ENCODE measurements at regions not wholly inside any gene's neighbourhood (a gene's known extent, or its start where the extent isn't known, plus 50 kb on each side); places are given as distances from the start of the nearest gene placed in this dataset.

DNA sequence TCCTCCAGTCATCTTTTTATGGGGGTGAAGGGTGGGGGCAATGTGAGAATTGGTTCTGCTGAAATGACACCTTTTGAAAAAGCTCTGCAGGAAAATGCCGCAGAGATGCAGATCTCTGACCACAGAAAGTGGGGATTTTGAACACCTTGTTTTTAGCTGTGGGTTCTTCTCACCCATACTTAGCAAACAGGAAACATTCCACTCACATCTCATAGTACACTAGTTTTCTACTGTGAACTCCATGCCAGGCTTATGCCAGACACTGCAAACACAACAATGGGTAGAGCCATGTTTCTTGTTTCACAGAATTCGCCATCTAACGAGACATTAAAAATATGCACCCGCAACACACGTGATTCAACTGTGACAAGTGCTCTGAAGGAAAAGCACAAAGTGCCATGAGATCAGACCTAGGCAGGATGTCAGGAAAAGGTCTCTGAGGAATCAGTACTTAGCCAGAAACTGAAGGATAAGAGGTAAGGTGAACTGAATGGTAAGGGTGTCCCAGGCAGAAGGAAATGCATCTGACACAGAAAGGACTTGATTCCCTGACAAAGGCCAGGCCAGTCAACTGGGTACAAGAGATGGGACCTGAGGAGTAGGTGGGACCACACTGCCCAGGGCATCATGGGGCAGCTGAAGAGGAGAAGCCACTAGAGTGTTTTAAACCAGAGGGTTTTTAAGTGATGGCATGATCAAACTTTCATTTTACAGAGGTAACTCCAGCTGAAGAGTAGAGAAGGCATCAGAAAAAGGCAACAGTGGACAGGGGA is 83.8 kb upstream of the JAK1 start:
- ATAC-seq (ENCODE audit: insufficient read depth, low read depth) (no peak), DNase-seq (no peak)
- no peak overlapping the region for H3K27ac ChIP-seq (ENCODE audit: low read length)
- H4K20me1 ChIP-seq (ENCODE audit: insufficient read depth, low read length): no peaks in the 10 kb centered on the region
- no peaks in the 10 kb centered on the region for H3K79me2 ChIP-seq (ENCODE audit: insufficient read depth, low read length)
- H3K4me1 ChIP-seq (ENCODE audit: insufficient read depth, low read length): no peaks in the 10 kb centered on the region
- H2AFZ ChIP-seq (ENCODE audit: low read depth, low read length): no peak overlapping the region
- H3K4me2 ChIP-seq (ENCODE audit: insufficient read depth, low read length): no peak overlapping the region
- peaks cover 3% of the 10 kb centered on the region; the same call in 1 of the 2 replicates for H3K36me3 ChIP-seq (ENCODE audit: insufficient read depth, low read length)
- no peak overlapping the region for H3K9ac ChIP-seq (ENCODE audit: low read depth, low read length)
- no peaks in the 10 kb centered on the region for H3K9me3 ChIP-seq (ENCODE audit: insufficient read depth, low read length, severe bottlenecking)
- H3K4me3 ChIP-seq (ENCODE audit: low read depth in 1 of 2, low read length in 2 of 2): no peak overlapping the region
- TF ChIP-seq, protein P1, sequence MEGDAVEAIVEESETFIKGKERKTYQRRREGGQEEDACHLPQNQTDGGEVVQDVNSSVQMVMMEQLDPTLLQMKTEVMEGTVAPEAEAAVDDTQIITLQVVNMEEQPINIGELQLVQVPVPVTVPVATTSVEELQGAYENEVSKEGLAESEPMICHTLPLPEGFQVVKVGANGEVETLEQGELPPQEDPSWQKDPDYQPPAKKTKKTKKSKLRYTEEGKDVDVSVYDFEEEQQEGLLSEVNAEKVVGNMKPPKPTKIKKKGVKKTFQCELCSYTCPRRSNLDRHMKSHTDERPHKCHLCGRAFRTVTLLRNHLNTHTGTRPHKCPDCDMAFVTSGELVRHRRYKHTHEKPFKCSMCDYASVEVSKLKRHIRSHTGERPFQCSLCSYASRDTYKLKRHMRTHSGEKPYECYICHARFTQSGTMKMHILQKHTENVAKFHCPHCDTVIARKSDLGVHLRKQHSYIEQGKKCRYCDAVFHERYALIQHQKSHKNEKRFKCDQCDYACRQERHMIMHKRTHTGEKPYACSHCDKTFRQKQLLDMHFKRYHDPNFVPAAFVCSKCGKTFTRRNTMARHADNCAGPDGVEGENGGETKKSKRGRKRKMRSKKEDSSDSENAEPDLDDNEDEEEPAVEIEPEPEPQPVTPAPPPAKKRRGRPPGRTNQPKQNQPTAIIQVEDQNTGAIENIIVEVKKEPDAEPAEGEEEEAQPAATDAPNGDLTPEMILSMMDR (IDR thresholded peaks at IDR 0.05; ENCODE audit: borderline replicate concordance, extremely low read depth, low read length, poor library complexity, severe bottlenecking): no peak
- TF ChIP-seq EZH2 (IDR thresholded peaks at IDR 0.05; ENCODE audit: borderline replicate concordance, low read depth, low read length, severe bottlenecking): no peak
- no peaks in the 10 kb centered on the region for H3K27me3 ChIP-seq (ENCODE audit: insufficient read depth, low read length, poor library complexity)

DNA sequence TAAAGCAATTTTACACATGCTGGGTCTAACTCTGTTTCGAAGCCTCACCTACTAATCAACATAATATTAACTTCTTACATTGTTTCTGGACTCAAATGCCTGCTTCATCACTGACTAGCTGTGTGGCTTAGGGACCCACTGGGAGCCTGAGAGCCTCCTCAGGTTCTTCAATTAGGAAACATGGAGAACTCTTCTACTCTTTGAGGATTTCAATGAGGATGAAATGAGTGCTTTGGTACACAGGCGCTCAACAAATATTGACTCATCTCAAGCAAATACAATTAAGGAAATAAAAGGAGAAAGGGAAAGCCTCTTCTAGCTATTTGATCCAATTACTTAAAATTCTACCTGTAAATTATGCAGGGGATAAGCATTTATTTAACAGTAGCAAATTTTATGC is 84.4 kb upstream of the JAK1 start:
- Histone ChIP-seq H2AFZ (ENCODE audit: low read depth, low read length) (no peak overlapping the region), H3K4me3 (ENCODE audit: low read depth in 1 of 2, low read length in 2 of 2) (no peak overlapping the region), H3K9me3 (ENCODE audit: insufficient read depth, low read length, severe bottlenecking) (no peaks in the 10 kb centered on the region), H3K27ac (ENCODE audit: low read length) (no peak overlapping the region), H3K4me1 (ENCODE audit: insufficient read depth, low read length) (no peaks in the 10 kb centered on the region), H3K9ac (ENCODE audit: low read depth, low read length) (no peak overlapping the region), H4K20me1 (ENCODE audit: insufficient read depth, low read length) (no peaks in the 10 kb centered on the region), H3K27me3 (ENCODE audit: insufficient read depth, low read length, poor library complexity) (no peaks in the 10 kb centered on the region), H3K4me2 (ENCODE audit: insufficient read depth, low read length) (no peak overlapping the region), H3K36me3 (ENCODE audit: insufficient read depth, low read length) (peaks cover 9% of the 10 kb centered on the region), H3K79me2 (ENCODE audit: insufficient read depth, low read length) (no peaks in the 10 kb centered on the region)
- no peak for DNase-seq
- ATAC-seq (ENCODE audit: insufficient read depth, low read depth): no peak
- TF ChIP-seq, protein P1 (IDR thresholded peaks at IDR 0.05; ENCODE audit: borderline replicate concordance, extremely low read depth, low read length, poor library complexity, severe bottlenecking): no peak
- TF ChIP-seq EZH2 (IDR thresholded peaks at IDR 0.05; ENCODE audit: borderline replicate concordance, low read depth, low read length, severe bottlenecking): no peak

DNA sequence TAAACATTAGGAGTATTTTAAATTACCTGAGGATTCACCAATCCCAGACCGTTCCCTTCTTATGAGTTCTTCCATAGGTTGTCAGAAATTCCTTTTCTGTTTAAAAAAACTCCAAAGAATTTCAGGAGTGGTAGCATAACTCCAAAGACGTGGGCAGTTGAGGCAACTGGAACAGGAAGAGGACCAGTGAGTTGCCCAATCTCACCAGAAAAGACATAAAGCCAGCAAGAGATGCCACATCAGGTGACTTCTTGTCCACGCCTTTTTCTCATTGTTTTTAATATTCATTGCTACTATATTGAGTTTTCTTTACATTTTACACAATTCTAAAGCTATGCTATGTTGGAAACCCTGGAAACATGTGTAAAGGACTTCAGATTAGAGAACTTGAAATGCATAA is 88.1 kb upstream of the JAK1 start:
- H3K9ac ChIP-seq (ENCODE audit: low read depth, low read length): no peak overlapping the region
- H3K4me1 ChIP-seq (ENCODE audit: insufficient read depth, low read length): no peaks in the 10 kb centered on the region
- H2AFZ ChIP-seq (ENCODE audit: low read depth, low read length): no peak overlapping the region
- no peak for DNase-seq
- H3K36me3 ChIP-seq (ENCODE audit: insufficient read depth, low read length): peaks cover 39% of the 10 kb centered on the region
- H4K20me1 ChIP-seq (ENCODE audit: insufficient read depth, low read length): peaks cover 6% of the 10 kb centered on the region; the same call in 1 of the 2 replicates
- ATAC-seq (ENCODE audit: insufficient read depth, low read depth): no peak
- no peaks in the 10 kb centered on the region for H3K27me3 ChIP-seq (ENCODE audit: insufficient read depth, low read length, poor library complexity)
- no peak overlapping the region for H3K27ac ChIP-seq (ENCODE audit: low read length)
- TF ChIP-seq EZH2 (IDR thresholded peaks at IDR 0.05; ENCODE audit: borderline replicate concordance, low read depth, low read length, severe bottlenecking): no peak
- TF ChIP-seq, protein P1 (IDR thresholded peaks at IDR 0.05; ENCODE audit: borderline replicate concordance, extremely low read depth, low read length, poor library complexity, severe bottlenecking): no peak
- no peak overlapping the region for H3K4me2 ChIP-seq (ENCODE audit: insufficient read depth, low read length)
- peaks cover 4% of the 10 kb centered on the region; the same call in 1 of the 2 replicates for H3K79me2 ChIP-seq (ENCODE audit: insufficient read depth, low read length)
- H3K9me3 ChIP-seq (ENCODE audit: insufficient read depth, low read length, severe bottlenecking): no peaks in the 10 kb centered on the region
- no peak overlapping the region for H3K4me3 ChIP-seq (ENCODE audit: low read depth in 1 of 2, low read length in 2 of 2)
